ENCODE measurements at regions not wholly inside any gene's neighbourhood (a gene's known extent, or its start where the extent isn't known, plus 50 kb on each side); places are given as distances from the start of the nearest gene placed in this dataset.

GRCh38 chr13:59531571-59532091 lies 632.1 kb downstream of the DIAPH3 start:
- peak; percentile 2 for DNase-seq

GRCh38 chr13:59532405-59532804 lies 631.3 kb downstream of the DIAPH3 start:
- no peak for DNase-seq

GRCh38 chr13:59533561-59534555 lies 629.9 kb downstream of the DIAPH3 start:
- no peak for DNase-seq

GRCh38 chr13:59534806-59535205 lies 628.9 kb downstream of the DIAPH3 start:
- DNase-seq, result no peak

- DNase-seq, result no peak
Observed at GRCh38 chr13:59537500-59537899, 626.2 kb downstream of the DIAPH3 start.

GRCh38 chr13:59538512-59538911 lies 625.2 kb downstream of the DIAPH3 start:
- DNase-seq, result no peak

GRCh38 chr13:59542303-59542702 lies 621.4 kb downstream of the DIAPH3 start:
- no peak for DNase-seq

GRCh38 chr13:59543418-59543817 lies 620.3 kb downstream of the DIAPH3 start:
- DNase-seq, result no peak

GRCh38 chr13:59545007-59545406 lies 618.7 kb downstream of the DIAPH3 start:
- DNase-seq, result no peak

- DNase-seq, result no peak
Observed at GRCh38 chr13:59546178-59546577, 617.5 kb downstream of the DIAPH3 start.

GRCh38 chr13:59547950-59548349 lies 615.8 kb downstream of the DIAPH3 start:
- no peak for DNase-seq

- DNase-seq, result no peak
Observed at GRCh38 chr13:59562924-59563323, 600.8 kb downstream of the DIAPH3 start.

GRCh38 chr13:59566561-59566960 lies 597.2 kb downstream of the DIAPH3 start:
- DNase-seq, result no peak

- no peak for DNase-seq
Observed at GRCh38 chr13:59568306-59568705, 595.4 kb downstream of the DIAPH3 start.

GRCh38 chr13:59570204-59570603 lies 593.5 kb downstream of the DIAPH3 start:
- DNase-seq, result no peak

- DNase-seq, result no peak
Observed at GRCh38 chr13:59584101-59584500, 579.6 kb downstream of the DIAPH3 start.

- DNase-seq, result no peak
Observed at GRCh38 chr13:59584761-59585670, 578.7 kb downstream of the DIAPH3 start.

- no peak for DNase-seq
Observed at GRCh38 chr13:59587030-59587429, 576.7 kb downstream of the DIAPH3 start.

GRCh38 chr13:59587971-59588716 lies 575.6 kb downstream of the DIAPH3 start:
- DNase-seq, result no peak

- no peak for DNase-seq
Observed at GRCh38 chr13:59588717-59589067, 575.0 kb downstream of the DIAPH3 start.

GRCh38 chr13:59601993-59602392 lies 561.7 kb downstream of the DIAPH3 start:
- DNase-seq, result no peak

- DNase-seq, result no peak
Observed at GRCh38 chr13:59603646-59604045, 560.1 kb downstream of the DIAPH3 start.

GRCh38 chr13:59607172-59607571 lies 556.6 kb downstream of the DIAPH3 start:
- DNase-seq, result no peak
